Spleen (tissue), 11 donors: ENCODE measurements at regions not wholly inside any gene's neighbourhood (a gene's known extent, or its start where the extent isn't known, plus 50 kb on each side); places are given as distances from the start of the nearest gene placed in this dataset.

Experiments used
- DNase-seq: peaks from one replicate; pipeline ENCODE4 v3.0.0-alpha.2; 2020
- H3K27ac ChIP-seq, 8 donors: fragments of 200-600 bp; sonication (generic) in 7 of 8; 1 replicate in 4 of 8; 2 replicates in 4 of 8; pipeline versions ENCODE4 v1.5.0 to v1.8.0; 2016 to 2021; ENCODE audit warnings: inconsistent platforms in 4 of 8, mild to moderate bottlenecking in 4 of 8, moderate library complexity in 1 of 8
- H3K27me3 ChIP-seq, 7 donors: fragments of 200-600 bp; sonication (generic) in 6 of 7; replicated peaks in 1 of 7; 1 replicate in 4 of 7; 2 replicates in 3 of 7; pipeline versions ENCODE4 v1.5.0 to v1.8.0; 2016 to 2021; ENCODE audit warnings: inconsistent platforms in 3 of 7, mild to moderate bottlenecking in 1 of 7
- H3K36me3 ChIP-seq, 6 donors: fragments of 200-600 bp; sonication (generic) in 5 of 6; 1 replicate in 4 of 6; 2 replicates in 2 of 6; pipeline versions ENCODE4 v1.5.0 to v1.8.0; 2016 to 2021; ENCODE audit warnings: inconsistent platforms in 2 of 6
- H3K4me1 ChIP-seq, 6 donors: fragments of 200-600 bp; sonication (generic) in 5 of 6; 1 replicate in 3 of 6; 2 replicates in 3 of 6; pipeline versions ENCODE4 v1.5.0 to v1.8.0; 2016 to 2021; ENCODE audit warnings: inconsistent platforms in 3 of 6
- H3K4me3 ChIP-seq, 8 donors: fragments of 200-600 bp; sonication (generic) in 7 of 8; 1 replicate in 4 of 8; 2 replicates in 4 of 8; pipeline versions ENCODE4 v1.5.0 to v1.8.0; 2016 to 2021; ENCODE audit warnings: inconsistent platforms in 4 of 8, mild to moderate bottlenecking in 4 of 8, moderate library complexity in 2 of 8
- H3K9me3 ChIP-seq, 8 donors: fragments of 200-600 bp; sonication (generic) in 7 of 8; 1 replicate in 4 of 8; 2 replicates in 4 of 8; pipeline versions ENCODE4 v1.5.0 to v1.8.0; 2016 to 2021; ENCODE audit warnings: inconsistent platforms in 4 of 8
- POLR2A ChIP-seq, 3 donors: fragments of 450-650 bp; IDR thresholded peaks; one replicate each; pipeline ENCODE4 v1.5.1; 2017; ENCODE audit warnings: antibody characterized with exemption in 3 of 3, mild to moderate bottlenecking in 1 of 3
- POLR2AphosphoS5 ChIP-seq, 3 donors: sonication (generic); formaldehyde crosslinking; IDR thresholded peaks; one replicate each; pipeline ENCODE4 v1.5.1; 2017; ENCODE audit warnings: antibody characterized with exemption in 3 of 3
- WGBS, 5 donors: extraction: QIAGEN DNeasy Blood & Tissue Kit in 3 of 5; methylation state at CpG; one replicate each; pipeline versions ENCODE4 v1.1.5 to v1.1.7; 2013 to 2018; 5-methylcytosine and 5-hydroxymethylcytosine counted together
- intact Hi-C: fragments of 100-400 bp; cut with DNase I; formaldehyde crosslinking; loops from one replicate; pipeline ENCODE4 v1.15.0; 2023; ENCODE audit warnings: low total_unique reads
- TF ChIP-seq, protein P1 (sequence below), 11 experiments: fragments of 200-600 bp in 7 of 11; fragments of 450-650 bp in 4 of 11; sonication (generic) in 4 of 11; IDR thresholded peaks in 8 of 11; conservative IDR thresholded peaks in 3 of 11; 1 replicate in 7 of 11; 2 replicates in 4 of 11; pipeline versions ENCODE4 v1.4.0 to v1.8.0; 2016 to 2021; ENCODE audit warnings: antibody characterized with exemption in 11 of 11, inconsistent platforms in 4 of 11, mild to moderate bottlenecking in 1 of 11
- donor health status: healthy with polysubstance abuse.
- donor health status: DM: no; HTN: no; CAD: no; lungs with moderate emphysema.
- donor health status: DM: no; HTN: no; CAD: no.
- donor health status: Bipolar disorder and iron deficiency.
- donor health status: healthy.
- donor health status: DM: no; HTN: no; CAD: no.
- donor health status: DM: yes; HTN: yes; CAD: no.

GRCh38 chr17:77744066-77744988, 214.2 kb upstream of the TNRC6C start:
- 78 to 83% (median 82%) methylated on average over 21 of the region's 21 CpGs for WGBS, 5 donors
- Histone ChIP-seq H3K4me1 (no peaks in the 10 kb centered on the region), H3K27me3 (peaks cover 0 to 18% (median 0%) of the 10 kb centered on the region in 7 donors), H3K27ac (no peak overlapping the region), H3K4me3 (no peak overlapping the region), H3K9me3 (peaks cover 0 to 6% (median 0%) of the 10 kb centered on the region in 8 donors), H3K36me3 (no peaks in the 10 kb centered on the region)
- intact Hi-C loops: no loop called here
- DNase-seq: peak; percentile 41
- TF ChIP-seq, protein P1, sequence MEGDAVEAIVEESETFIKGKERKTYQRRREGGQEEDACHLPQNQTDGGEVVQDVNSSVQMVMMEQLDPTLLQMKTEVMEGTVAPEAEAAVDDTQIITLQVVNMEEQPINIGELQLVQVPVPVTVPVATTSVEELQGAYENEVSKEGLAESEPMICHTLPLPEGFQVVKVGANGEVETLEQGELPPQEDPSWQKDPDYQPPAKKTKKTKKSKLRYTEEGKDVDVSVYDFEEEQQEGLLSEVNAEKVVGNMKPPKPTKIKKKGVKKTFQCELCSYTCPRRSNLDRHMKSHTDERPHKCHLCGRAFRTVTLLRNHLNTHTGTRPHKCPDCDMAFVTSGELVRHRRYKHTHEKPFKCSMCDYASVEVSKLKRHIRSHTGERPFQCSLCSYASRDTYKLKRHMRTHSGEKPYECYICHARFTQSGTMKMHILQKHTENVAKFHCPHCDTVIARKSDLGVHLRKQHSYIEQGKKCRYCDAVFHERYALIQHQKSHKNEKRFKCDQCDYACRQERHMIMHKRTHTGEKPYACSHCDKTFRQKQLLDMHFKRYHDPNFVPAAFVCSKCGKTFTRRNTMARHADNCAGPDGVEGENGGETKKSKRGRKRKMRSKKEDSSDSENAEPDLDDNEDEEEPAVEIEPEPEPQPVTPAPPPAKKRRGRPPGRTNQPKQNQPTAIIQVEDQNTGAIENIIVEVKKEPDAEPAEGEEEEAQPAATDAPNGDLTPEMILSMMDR (IDR thresholded peaks at IDR 0.05 in 8 of 11, conservative IDR thresholded peaks at IDR 0.05 in 3 of 11): no peak
- TF ChIP-seq POLR2A (IDR thresholded peaks at IDR 0.05): no peak
- TF ChIP-seq POLR2AphosphoS5 (IDR thresholded peaks at IDR 0.05): no peak

DNA sequence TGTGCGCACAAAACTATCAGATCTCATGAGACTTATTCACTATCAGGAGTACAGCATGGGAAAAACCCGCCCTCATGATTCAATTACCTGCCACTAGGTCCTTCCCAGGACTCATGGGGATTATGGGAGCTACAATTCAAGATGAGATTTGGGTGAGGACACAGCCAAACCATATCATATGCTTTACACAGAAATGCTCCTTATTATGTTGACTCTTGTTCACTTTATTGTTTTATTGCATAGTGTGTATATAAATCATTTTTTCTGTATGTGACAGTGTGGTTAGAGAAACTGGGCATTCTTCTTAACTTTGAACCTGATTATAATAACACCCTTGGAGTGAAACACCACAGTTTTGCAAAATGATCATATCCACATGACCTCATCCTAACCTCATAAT, 212.8 kb upstream of the TNRC6C start:
- H3K4me1 ChIP-seq: no peaks in the 10 kb centered on the region
- no peak overlapping the region for H3K4me3 ChIP-seq
- WGBS, 5 donors: 83 to 98% (median 90%) methylated on average over 2 of the region's 2 CpGs
- no peaks in the 10 kb centered on the region for H3K36me3 ChIP-seq
- TF ChIP-seq POLR2A (IDR thresholded peaks at IDR 0.05) (no peak), POLR2AphosphoS5 (IDR thresholded peaks at IDR 0.05) (no peak)
- TF ChIP-seq, protein P1 (IDR thresholded peaks at IDR 0.05 in 8 of 11, conservative IDR thresholded peaks at IDR 0.05 in 3 of 11): no peak
- peaks cover 0 to 6% (median 0%) of the 10 kb centered on the region in 8 donors for H3K9me3 ChIP-seq
- no peak for DNase-seq
- intact Hi-C loops: no loop called here
- H3K27me3 ChIP-seq: peaks cover 0 to 24% (median 0%) of the 10 kb centered on the region in 7 donors
- H3K27ac ChIP-seq: no peak overlapping the region

GRCh38 chr17:77746393-77746792, 212.1 kb upstream of the TNRC6C start:
- intact Hi-C loops: no loop called here

More at GRCh38 chr17:77746393-77746792, 212.1 kb upstream of the TNRC6C start:
- peaks cover 0 to 23% (median 0%) of the 10 kb centered on the region in 7 donors for H3K27me3 ChIP-seq
- TF ChIP-seq, protein P1 (IDR thresholded peaks at IDR 0.05 in 8 of 11, conservative IDR thresholded peaks at IDR 0.05 in 3 of 11): no peak
- TF ChIP-seq POLR2A (IDR thresholded peaks at IDR 0.05) (no peak), POLR2AphosphoS5 (IDR thresholded peaks at IDR 0.05) (no peak)
- no peak overlapping the region for H3K27ac ChIP-seq
- peak; percentile 28 for DNase-seq
- H3K9me3 ChIP-seq: peaks cover 0 to 6% (median 0%) of the 10 kb centered on the region in 8 donors
- H3K36me3 ChIP-seq: no peaks in the 10 kb centered on the region
- WGBS, 5 donors: 90 to 96% (median 92%) methylated on average over 8 of the region's 8 CpGs
- no peak overlapping the region for H3K4me3 ChIP-seq
- H3K4me1 ChIP-seq: no peaks in the 10 kb centered on the region
